ENCODE measurements at regions not wholly inside any gene's neighbourhood (a gene's known extent, or its start where the extent isn't known, plus 50 kb on each side); places are given as distances from the start of the nearest gene placed in this dataset.

- H3K27me3 ChIP-seq (ENCODE audit: control insufficient read depth, insufficient read depth, low read length), result no peaks in the 10 kb centered on the region
- TF ChIP-seq CTCF (IDR thresholded peaks at IDR 0.05; ENCODE audit: insufficient read depth, low read length, poor library complexity, severe bottlenecking), result no peak
- DNase-seq (ENCODE audit: low read depth), result no peak
- no peak overlapping the region for H3K4me3 ChIP-seq (ENCODE audit: low read depth, low read length)
- no peaks in the 10 kb centered on the region for H3K36me3 ChIP-seq (ENCODE audit: control insufficient read depth, insufficient read depth, low read length)
Observed at GRCh38 chr12:87047691-87048090, 791.5 kb upstream of the MGAT4C start.

- no peak for TF ChIP-seq CTCF (IDR thresholded peaks at IDR 0.05; ENCODE audit: insufficient read depth, low read length, poor library complexity, severe bottlenecking)
- no peak overlapping the region for H3K4me3 ChIP-seq (ENCODE audit: low read depth, low read length)
- no peaks in the 10 kb centered on the region for H3K36me3 ChIP-seq (ENCODE audit: control insufficient read depth, insufficient read depth, low read length)
- no peak for DNase-seq (ENCODE audit: low read depth)
- H3K27me3 ChIP-seq (ENCODE audit: control insufficient read depth, insufficient read depth, low read length), result no peaks in the 10 kb centered on the region
Observed at GRCh38 chr12:87039536-87039935, 783.3 kb upstream of the MGAT4C start.

GRCh38 chr12:87038098-87038497, 781.9 kb upstream of the MGAT4C start:
- no peak for TF ChIP-seq CTCF (IDR thresholded peaks at IDR 0.05; ENCODE audit: insufficient read depth, low read length, poor library complexity, severe bottlenecking)
- no peaks in the 10 kb centered on the region for H3K27me3 ChIP-seq (ENCODE audit: control insufficient read depth, insufficient read depth, low read length)
- no peak for DNase-seq (ENCODE audit: low read depth)
- no peaks in the 10 kb centered on the region for H3K36me3 ChIP-seq (ENCODE audit: control insufficient read depth, insufficient read depth, low read length)
- H3K4me3 ChIP-seq (ENCODE audit: low read depth, low read length), result no peak overlapping the region

- DNase-seq (ENCODE audit: low read depth), result no peak
- no peak for TF ChIP-seq CTCF (IDR thresholded peaks at IDR 0.05; ENCODE audit: insufficient read depth, low read length, poor library complexity, severe bottlenecking)
Observed at GRCh38 chr12:87025976-87026375, 769.8 kb upstream of the MGAT4C start.

GRCh38 chr12:87021400-87021799, 765.2 kb upstream of the MGAT4C start:
- TF ChIP-seq CTCF (IDR thresholded peaks at IDR 0.05; ENCODE audit: insufficient read depth, low read length, poor library complexity, severe bottlenecking), result no peak

More at GRCh38 chr12:87025976-87026375, 769.8 kb upstream of the MGAT4C start:
- H3K36me3 ChIP-seq (ENCODE audit: control insufficient read depth, insufficient read depth, low read length), result no peaks in the 10 kb centered on the region
- H3K27me3 ChIP-seq (ENCODE audit: control insufficient read depth, insufficient read depth, low read length), result no peaks in the 10 kb centered on the region
- no peak overlapping the region for H3K4me3 ChIP-seq (ENCODE audit: low read depth, low read length)

GRCh38 chr12:87020071-87020470, 763.9 kb upstream of the MGAT4C start:
- no peaks in the 10 kb centered on the region for H3K36me3 ChIP-seq (ENCODE audit: control insufficient read depth, insufficient read depth, low read length)
- H3K27me3 ChIP-seq (ENCODE audit: control insufficient read depth, insufficient read depth, low read length), result no peaks in the 10 kb centered on the region
- no peak for DNase-seq (ENCODE audit: low read depth)
- H3K4me3 ChIP-seq (ENCODE audit: low read depth, low read length), result no peak overlapping the region
- no peak for TF ChIP-seq CTCF (IDR thresholded peaks at IDR 0.05; ENCODE audit: insufficient read depth, low read length, poor library complexity, severe bottlenecking)

More at GRCh38 chr12:87021400-87021799, 765.2 kb upstream of the MGAT4C start:
- H3K4me3 ChIP-seq (ENCODE audit: low read depth, low read length), result no peak overlapping the region
- no peaks in the 10 kb centered on the region for H3K36me3 ChIP-seq (ENCODE audit: control insufficient read depth, insufficient read depth, low read length)
- H3K27me3 ChIP-seq (ENCODE audit: control insufficient read depth, insufficient read depth, low read length), result no peaks in the 10 kb centered on the region
- DNase-seq (ENCODE audit: low read depth), result no peak
